Amniotic stem cell (primary cell): ENCODE measurements at regions not wholly inside any gene's neighbourhood (a gene's known extent, or its start where the extent isn't known, plus 50 kb on each side); places are given as distances from the start of the nearest gene placed in this dataset.
"Not testable (repeated sequence)": the region's sequence is repeated elsewhere in the genome, so short reads cannot be mapped to it uniquely, and the experiment has no call there.

ENCODE experiments used
- DNase-seq: peaks from one replicate; lab custom pipeline; 2025; lab: John Stamatoyannopoulos, UW

- no peak for DNase-seq
These were observed 182.3 kb upstream of the MAST4 start for GRCh38 chr5:66413931-66414330.

- DNase-seq: no peak
These were observed 181.0 kb upstream of the MAST4 start for GRCh38 chr5:66415208-66415607.

GRCh38 chr5:66416698-66417097 lies 179.5 kb upstream of the MAST4 start:
- DNase-seq: no peak

- DNase-seq: no peak
These were observed 178.4 kb upstream of the MAST4 start for GRCh38 chr5:66417781-66418180.

GRCh38 chr5:66423484-66423883 lies 172.7 kb upstream of the MAST4 start:
- DNase-seq: no peak

- no peak for DNase-seq
These were observed 170.4 kb upstream of the MAST4 start for GRCh38 chr5:66425842-66426241.

GRCh38 chr5:66426259-66427138 lies 169.7 kb upstream of the MAST4 start:
- no peak for DNase-seq

- no peak for DNase-seq
These were observed 169.1 kb upstream of the MAST4 start for GRCh38 chr5:66427139-66427442.

- DNase-seq: no peak
These were observed 159.5 kb upstream of the MAST4 start for GRCh38 chr5:66436721-66437120.

- DNase-seq: no peak
These were observed 158.1 kb upstream of the MAST4 start for GRCh38 chr5:66438087-66438486.

GRCh38 chr5:66438696-66439095 lies 157.5 kb upstream of the MAST4 start:
- no peak for DNase-seq

GRCh38 chr5:66440202-66440680 lies 156.0 kb upstream of the MAST4 start:
- no peak for DNase-seq

- no peak for DNase-seq
These were observed 154.8 kb upstream of the MAST4 start for GRCh38 chr5:66441351-66441750.

- DNase-seq: no peak
These were observed 153.2 kb upstream of the MAST4 start for GRCh38 chr5:66442951-66443445.

- no peak for DNase-seq
These were observed 152.6 kb upstream of the MAST4 start for GRCh38 chr5:66443462-66444130.

GRCh38 chr5:66448070-66448469 lies 148.1 kb upstream of the MAST4 start:
- not testable (repeated sequence) for DNase-seq

GRCh38 chr5:66450237-66450636 lies 146.0 kb upstream of the MAST4 start:
- DNase-seq: no peak

- no peak for DNase-seq
These were observed 145.2 kb upstream of the MAST4 start for GRCh38 chr5:66450988-66451387.

- no peak for DNase-seq
These were observed 144.1 kb upstream of the MAST4 start for GRCh38 chr5:66452109-66452508.

- DNase-seq: no peak
These were observed 141.8 kb upstream of the MAST4 start for GRCh38 chr5:66454186-66455078.

- DNase-seq: no peak
These were observed 136.5 kb upstream of the MAST4 start for GRCh38 chr5:66459728-66460127.

- DNase-seq: no peak
These were observed 128.6 kb upstream of the MAST4 start for GRCh38 chr5:66467564-66467963.
